PC-9 (cell line): ENCODE measurements at regions not wholly inside any gene's neighbourhood (a gene's known extent, or its start where the extent isn't known, plus 50 kb on each side); places are given as distances from the start of the nearest gene placed in this dataset.

Experiments used
- BruUV-seq: library from RNA; stranded (reverse); fragments of 400-500 nt; replicated peaks from 2 replicates; lab custom pipeline; 2021; lab: Mats Ljungman, UMichigan
- CTCF ChIA-PET: fragments of 300-600 bp; sonication (Branson Sonifier 250); formaldehyde crosslinking; loops from one replicate; lab custom pipeline; 2022; ENCODE audit warnings: antibody characterized with exemption; lab: Charles Lee
- POLR2A ChIA-PET: fragments of 300-600 bp; sonication (Branson Sonifier 250); formaldehyde crosslinking; loops from one replicate; lab custom pipeline; 2022; ENCODE audit warnings: antibody characterized with exemption; ENCODE audit not compliant: unreplicated experiment; lab: Charles Lee
- DNase-seq, 2 experiments: peaks; one replicate each; pipeline versions ENCODE4 v3.0.0 to v3.0.0-alpha.2; 2015 to 2022; ENCODE audit warnings: mixed read lengths in 1 of 2
- H2AFZ ChIP-seq: fragments of 200-600 bp; sonication (generic); 2 replicates; pipeline ENCODE4 v1.8.1; 2017; ENCODE audit warnings: antibody characterized with exemption
- H3F3A ChIP-seq: fragments of 200-600 bp; sonication (generic); 2 replicates; pipeline ENCODE4 v1.8.1; 2017; ENCODE audit warnings: antibody characterized with exemption, mild to moderate bottlenecking, low read depth; ENCODE audit not compliant: insufficient read depth
- H3K27ac ChIP-seq: fragments of 200-600 bp; sonication (generic); 2 replicates; pipeline ENCODE4 v1.6.1; 2016; ENCODE audit warnings: mixed run types
- H3K27me3 ChIP-seq: fragments of 200-600 bp; sonication (generic); 2 replicates; pipeline ENCODE4 v1.6.1; 2016; ENCODE audit warnings: low read depth, mixed run types; ENCODE audit not compliant: insufficient read depth
- H3K36me3 ChIP-seq: fragments of 200-600 bp; sonication (generic); 2 replicates; pipeline ENCODE4 v1.6.1; 2016; ENCODE audit warnings: low read depth, mixed run types
- H3K4me1 ChIP-seq: fragments of 200-600 bp; sonication (generic); replicated peaks from 2 replicates; pipeline ENCODE4 v1.6.1; 2016; ENCODE audit warnings: mixed run types; ENCODE audit not compliant: insufficient read depth
- H3K4me2 ChIP-seq: fragments of 200-600 bp; sonication (generic); 2 replicates; pipeline ENCODE4 v1.6.1; 2017; ENCODE audit warnings: mixed run types
- H3K4me3 ChIP-seq: fragments of 200-600 bp; sonication (generic); 2 replicates; pipeline ENCODE4 v1.6.1; 2016; ENCODE audit warnings: mixed run types
- H3K79me2 ChIP-seq: fragments of 200-600 bp; sonication (generic); 2 replicates; pipeline ENCODE4 v1.6.1; 2017; ENCODE audit warnings: low read depth, mixed run types
- H3K9me2 ChIP-seq: fragments of 200-600 bp; sonication (generic); 2 replicates; pipeline ENCODE4 v1.8.1; 2017; ENCODE audit warnings: mild to moderate bottlenecking; ENCODE audit not compliant: insufficient read depth
- H3K9me3 ChIP-seq: fragments of 200-600 bp; sonication (generic); 2 replicates; pipeline ENCODE4 v1.8.1; 2016; ENCODE audit warnings: low read depth; ENCODE audit not compliant: insufficient read depth
- H4K20me1 ChIP-seq: fragments of 200-600 bp; sonication (generic); 2 replicates; pipeline ENCODE4 v1.8.1; 2017; ENCODE audit not compliant: insufficient read depth
- CTCF ChIP-seq: fragments of 200-600 bp; sonication (generic); conservative IDR thresholded peaks from 2 replicates; pipeline ENCODE4 v1.6.1; 2017; ENCODE audit warnings: mixed run types, antibody characterized with exemption, mild to moderate bottlenecking, moderate library complexity
- EZH2 ChIP-seq: fragments of 200-600 bp; sonication (generic); IDR thresholded peaks from 2 replicates; pipeline ENCODE4 v1.8.0; 2017; ENCODE audit warnings: antibody characterized with exemption, low read depth
- intact Hi-C: fragments of 100-400 bp; cut with micrococcal nuclease; formaldehyde crosslinking; loops from one replicate; pipeline ENCODE4 v1.10.0; 2022; ENCODE audit not compliant: unreplicated experiment

GRCh38 chr11:92556431-92556830 lies 331.8 kb downstream of the FAT3 start:
- Histone ChIP-seq H3K4me1 (no peaks in the 10 kb centered on the region), H3K36me3 (no peaks in the 10 kb centered on the region), H4K20me1 (no peaks in the 10 kb centered on the region), H3K9me3 (no peaks in the 10 kb centered on the region), H3K4me3 (no peak overlapping the region), H3K79me2 (no peaks in the 10 kb centered on the region), H3K27ac (no peak overlapping the region), H3F3A (no peaks in the 10 kb centered on the region), H2AFZ (no peak overlapping the region), H3K9me2 (no peaks in the 10 kb centered on the region), H3K27me3 (no peaks in the 10 kb centered on the region), H3K4me2 (no peak overlapping the region)
- ChIA-PET CTCF (no interaction called here), POLR2A (no interaction called here)
- no TSS peak for BruUV-seq
- TF ChIP-seq EZH2 = no peak
- no peak for TF ChIP-seq CTCF
- intact Hi-C loops = no loop called here
- DNase-seq = peak in 1 of 2 experiments; percentile 8

GRCh38 chr11:92557879-92558278 lies 333.3 kb downstream of the FAT3 start:
- no peaks in the 10 kb centered on the region for H3K36me3 ChIP-seq
- no peak overlapping the region for H3K27ac ChIP-seq
- TF ChIP-seq CTCF (no peak), EZH2 (no peak)
- H3K79me2 ChIP-seq = no peaks in the 10 kb centered on the region
- no peak for DNase-seq
- no peaks in the 10 kb centered on the region for H3K27me3 ChIP-seq
- no peak overlapping the region for H3K4me2 ChIP-seq
- no peaks in the 10 kb centered on the region for H3K9me2 ChIP-seq
- no peaks in the 10 kb centered on the region for H4K20me1 ChIP-seq
- H3K9me3 ChIP-seq = no peaks in the 10 kb centered on the region
- H3K4me3 ChIP-seq = no peak overlapping the region
- no peaks in the 10 kb centered on the region for H3F3A ChIP-seq
- CTCF ChIA-PET = no interaction called here
- intact Hi-C loops = no loop called here
- H3K4me1 ChIP-seq = no peaks in the 10 kb centered on the region
- no peak overlapping the region for H2AFZ ChIP-seq
- no TSS peak for BruUV-seq
- POLR2A ChIA-PET = no interaction called here

GRCh38 chr11:92558323-92558722 lies 333.7 kb downstream of the FAT3 start:
- Histone ChIP-seq H2AFZ (no peak overlapping the region), H3K27ac (no peak overlapping the region), H3K27me3 (no peaks in the 10 kb centered on the region), H3K9me2 (no peaks in the 10 kb centered on the region), H3K79me2 (no peaks in the 10 kb centered on the region), H3K4me3 (no peak overlapping the region), H3K36me3 (no peaks in the 10 kb centered on the region), H3K4me1 (no peaks in the 10 kb centered on the region), H3K4me2 (no peak overlapping the region), H3K9me3 (no peaks in the 10 kb centered on the region), H4K20me1 (no peaks in the 10 kb centered on the region), H3F3A (no peaks in the 10 kb centered on the region)
- CTCF ChIA-PET = no interaction called here
- TF ChIP-seq CTCF = no peak
- TF ChIP-seq EZH2 = no peak
- no peak for DNase-seq
- POLR2A ChIA-PET = no interaction called here
- BruUV-seq = no TSS peak
- intact Hi-C loops = no loop called here
